H54 (cell line): ENCODE measurements at regions not wholly inside any gene's neighbourhood (a gene's known extent, or its start where the extent isn't known, plus 50 kb on each side); places are given as distances from the start of the nearest gene placed in this dataset.

Source experiments
- DNase-seq: peaks from one replicate; pipeline ENCODE4 v3.0.0; 2011; ENCODE audit warnings: low spot score, mixed read lengths; ENCODE audit not compliant: insufficient read length
- FAIRE-seq: peaks from 3 replicates; lab custom pipeline; 2011; peaks lifted over from hg19 to GRCh38; lab: Jason Lieb, UNC
- POLR2A ChIP-seq: IDR thresholded peaks from 2 replicates; pipeline ENCODE4 v1.6.1; 2011; ENCODE audit warnings: low read depth, mild to moderate bottlenecking, low read length

DNA sequence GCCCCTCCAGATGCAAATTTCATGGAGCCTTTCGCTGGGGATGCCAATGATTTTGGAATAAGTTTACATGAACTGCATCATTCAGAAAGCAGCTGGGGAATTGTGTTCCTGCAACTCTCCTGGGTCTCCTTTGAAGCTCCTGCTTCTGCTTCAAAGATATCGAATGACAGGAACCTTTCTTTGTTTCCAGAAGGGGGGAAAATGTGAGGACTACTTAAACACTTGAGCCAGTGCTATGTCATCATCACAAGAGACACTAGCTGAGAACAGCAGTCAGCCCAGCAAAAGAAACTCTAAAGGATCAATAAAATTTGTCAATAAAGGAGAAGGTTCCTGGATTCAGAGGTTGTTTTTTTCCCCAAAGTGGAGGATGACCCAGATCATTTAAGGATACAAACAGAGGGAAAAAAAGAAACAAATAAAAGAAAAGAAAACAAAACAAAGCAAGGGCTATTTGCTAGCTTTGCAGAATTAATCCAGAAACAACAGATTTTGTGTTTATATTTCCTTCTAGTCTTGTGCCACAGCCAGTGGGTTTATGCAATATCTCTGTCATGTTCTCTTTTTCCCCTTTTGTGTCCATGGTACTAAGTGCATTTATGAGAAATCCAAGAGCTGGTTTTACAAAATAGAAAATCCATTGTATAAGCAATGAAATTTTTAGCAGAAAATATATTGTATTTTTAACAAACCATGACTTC, 463.7 kb downstream of the CDH2 start:
- no peak for FAIRE-seq
- TF ChIP-seq POLR2A, result no peak
- no peak for DNase-seq

DNA sequence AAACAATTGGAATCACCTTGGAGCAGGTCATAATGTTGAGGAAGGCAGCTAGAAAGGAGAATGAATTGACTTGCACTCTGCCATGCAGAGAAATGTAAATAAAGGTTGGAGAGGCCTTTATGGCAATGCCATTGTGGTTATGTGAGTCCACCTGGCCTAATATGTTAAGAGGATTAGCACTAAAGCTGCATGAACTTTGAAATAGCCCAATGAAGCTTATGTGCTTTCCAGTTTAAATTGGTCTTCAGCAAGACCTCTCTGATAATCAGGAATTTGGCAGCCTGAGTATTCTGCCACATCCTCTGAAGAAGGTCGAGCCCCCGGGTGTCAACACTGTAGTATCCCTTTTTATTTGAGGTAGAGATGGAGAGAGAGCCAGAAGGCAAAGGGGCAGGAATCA, 464.9 kb downstream of the CDH2 start:
- no peak for DNase-seq
- no peak for FAIRE-seq
- TF ChIP-seq POLR2A, result no peak

DNA sequence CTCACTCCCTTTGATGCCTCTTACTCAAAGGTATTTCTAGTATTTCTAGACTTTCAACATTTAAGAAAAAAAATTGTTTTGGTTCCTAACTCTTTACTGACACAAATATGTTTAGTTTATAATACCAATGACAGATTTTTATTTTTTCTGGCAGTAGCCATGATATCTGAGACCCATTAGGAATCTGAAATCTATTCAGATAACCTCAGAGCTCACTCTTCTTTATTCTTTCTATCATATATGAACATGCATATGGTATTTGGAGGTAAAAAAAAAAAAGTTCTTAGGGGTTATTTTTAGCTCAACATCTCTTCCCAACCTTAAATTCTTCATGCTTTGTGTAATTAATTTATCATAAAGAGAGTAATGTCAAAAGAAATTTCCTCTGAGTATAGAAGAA, 465.5 kb downstream of the CDH2 start:
- TF ChIP-seq POLR2A, result no peak
- no peak for DNase-seq
- no peak for FAIRE-seq

DNA sequence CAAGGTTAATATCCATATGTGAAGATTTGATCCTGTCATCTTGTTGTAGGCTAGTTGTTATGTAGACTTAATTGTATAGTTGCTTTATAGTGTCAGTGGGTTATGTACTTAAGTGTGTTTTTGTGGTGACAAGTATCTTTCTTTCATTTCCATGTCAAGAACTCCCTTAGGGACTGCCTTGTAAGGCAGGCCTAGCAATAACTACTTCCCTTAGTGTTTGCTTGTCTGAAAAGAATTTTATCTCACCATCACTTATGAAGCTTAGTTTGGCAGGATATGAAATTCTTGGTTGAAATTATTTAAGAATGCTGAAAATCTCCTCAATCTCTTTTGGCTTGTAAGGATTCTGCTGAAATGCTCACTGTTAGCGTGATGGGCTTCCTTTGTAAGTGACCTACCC, 467.6 kb downstream of the CDH2 start:
- TF ChIP-seq POLR2A, result no peak
- no peak for DNase-seq
- FAIRE-seq, result no peak

DNA sequence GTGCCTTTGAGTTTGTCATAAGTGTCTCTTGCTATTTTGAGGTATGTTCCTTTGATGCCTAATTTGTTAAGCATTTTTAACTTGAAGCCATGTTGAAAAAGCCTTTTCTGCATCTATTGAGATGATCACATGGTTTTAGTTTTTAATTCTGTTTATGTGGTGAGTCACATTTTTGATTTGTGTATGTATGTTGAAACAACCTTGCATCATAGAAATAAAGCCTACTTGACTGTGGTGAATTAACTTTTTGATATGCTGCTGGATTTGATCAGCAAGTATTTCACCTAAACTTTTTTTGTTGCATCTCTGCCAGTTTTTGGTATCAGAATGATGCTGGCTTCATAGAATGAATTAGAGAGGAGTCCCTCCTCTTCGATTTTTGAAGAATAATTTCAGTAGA, 469.7 kb downstream of the CDH2 start:
- no peak for TF ChIP-seq POLR2A
- FAIRE-seq, result no peak
- DNase-seq, result no peak

DNA sequence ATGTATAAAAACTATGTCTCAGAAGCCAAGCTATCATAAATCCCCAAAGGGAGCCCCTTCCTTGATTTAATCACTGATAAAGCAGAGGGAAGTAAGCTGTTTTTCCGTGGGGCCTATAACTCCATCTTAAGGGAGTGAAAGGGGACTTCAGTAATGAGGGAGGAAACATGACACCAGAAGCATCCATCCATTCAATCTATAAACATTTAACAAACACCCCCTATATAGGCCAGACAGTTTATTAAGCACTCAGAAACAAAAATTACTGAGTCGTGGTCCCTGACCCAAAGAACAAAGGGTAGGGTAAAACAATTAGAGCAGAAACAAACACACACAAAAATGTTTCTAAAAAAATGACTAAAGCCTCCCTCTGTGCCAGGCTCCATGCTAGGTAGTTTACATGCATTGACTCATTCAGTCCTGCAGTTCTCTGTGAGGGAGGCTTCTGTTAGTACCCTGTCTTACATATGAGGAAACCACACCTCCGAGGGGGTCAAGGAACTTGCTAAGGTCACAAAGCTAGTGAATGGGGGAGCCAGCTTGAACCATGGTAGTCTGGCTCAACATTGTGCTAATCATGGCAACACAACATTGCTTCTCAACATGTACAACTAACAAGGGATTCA, 472.1 kb downstream of the CDH2 start:
- no peak for TF ChIP-seq POLR2A
- FAIRE-seq, result no peak
- DNase-seq, result no peak

DNA sequence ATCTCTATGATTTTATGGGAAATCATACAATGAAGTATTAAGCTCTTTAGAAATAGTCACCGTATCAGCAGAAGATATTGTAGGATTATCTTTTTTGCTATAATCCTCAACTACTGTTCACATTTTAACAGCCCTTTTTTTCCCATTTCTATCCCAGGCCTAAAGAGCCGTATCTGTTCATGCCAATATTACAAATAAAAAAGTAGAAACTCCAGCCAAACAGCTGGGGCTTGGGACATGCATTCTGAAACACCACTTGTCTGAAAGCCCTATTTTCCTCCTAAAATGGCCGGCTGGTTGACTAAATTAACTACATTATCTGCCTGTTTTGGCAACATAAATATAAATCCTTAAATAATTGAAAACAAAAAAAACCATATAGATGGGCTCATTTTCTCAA, 477.8 kb downstream of the CDH2 start:
- DNase-seq, result no peak
- no peak for TF ChIP-seq POLR2A
- no peak for FAIRE-seq

DNA sequence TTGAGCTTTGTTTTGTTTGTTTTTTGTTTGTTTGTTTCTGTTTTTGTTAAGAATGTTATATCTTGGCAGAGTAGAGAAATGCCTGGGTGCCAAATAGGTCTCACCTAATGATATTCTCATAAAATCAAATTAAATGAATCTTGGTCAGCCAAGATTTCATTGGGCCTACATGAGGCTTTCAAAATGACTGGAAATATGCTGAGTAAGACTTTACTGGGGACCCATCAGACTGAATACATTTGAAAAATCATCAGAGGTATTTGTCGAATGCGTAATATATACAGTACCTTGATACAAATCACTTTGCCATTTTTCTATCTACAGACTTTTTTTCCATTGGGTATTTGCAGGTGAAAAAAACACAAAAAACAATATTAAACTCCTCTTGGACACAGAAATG, 480.8 kb downstream of the CDH2 start:
- DNase-seq (no peak), FAIRE-seq (no peak)
- no peak for TF ChIP-seq POLR2A

DNA sequence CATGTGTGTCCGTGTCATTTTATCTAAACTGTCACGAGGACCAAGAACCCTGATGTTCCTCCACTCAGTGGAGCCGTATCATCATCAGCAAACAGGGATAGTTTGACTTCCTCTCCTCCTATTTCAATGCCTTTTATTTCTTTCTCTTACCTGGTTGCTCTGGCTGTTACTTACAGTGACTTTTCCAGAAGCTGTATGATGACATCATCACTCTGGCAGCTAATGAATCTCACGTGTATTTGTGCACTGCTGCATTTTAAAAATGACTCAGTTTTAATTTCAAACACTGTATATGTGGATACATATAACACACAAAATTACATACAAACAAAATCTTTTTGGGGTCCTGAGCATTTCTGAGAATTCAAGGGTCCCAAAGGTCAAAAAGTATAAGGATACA, 481.4 kb downstream of the CDH2 start:
- DNase-seq, result no peak
- TF ChIP-seq POLR2A, result no peak
- FAIRE-seq, result no peak

DNA sequence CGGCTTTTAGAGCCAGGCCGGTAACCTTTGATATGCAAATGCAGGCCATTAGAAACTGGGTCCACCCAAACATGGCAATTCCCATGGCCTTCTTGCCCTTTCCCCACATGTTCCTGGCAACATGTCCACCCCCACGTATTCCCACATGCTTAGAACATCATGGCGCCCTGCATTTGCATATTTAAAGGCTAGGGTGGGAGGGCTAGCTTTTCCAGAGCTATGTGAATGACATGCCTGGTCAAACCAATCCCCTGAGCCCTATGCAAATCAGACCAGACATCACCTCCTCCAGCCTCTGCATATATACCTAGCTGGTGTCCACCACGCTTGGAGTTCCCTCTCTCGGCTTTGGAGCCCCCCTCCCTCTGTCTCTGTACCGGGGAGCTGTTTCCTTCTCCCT, 481.9 kb downstream of the CDH2 start:
- no peak for FAIRE-seq
- DNase-seq, result no peak
- TF ChIP-seq POLR2A, result no peak

DNA sequence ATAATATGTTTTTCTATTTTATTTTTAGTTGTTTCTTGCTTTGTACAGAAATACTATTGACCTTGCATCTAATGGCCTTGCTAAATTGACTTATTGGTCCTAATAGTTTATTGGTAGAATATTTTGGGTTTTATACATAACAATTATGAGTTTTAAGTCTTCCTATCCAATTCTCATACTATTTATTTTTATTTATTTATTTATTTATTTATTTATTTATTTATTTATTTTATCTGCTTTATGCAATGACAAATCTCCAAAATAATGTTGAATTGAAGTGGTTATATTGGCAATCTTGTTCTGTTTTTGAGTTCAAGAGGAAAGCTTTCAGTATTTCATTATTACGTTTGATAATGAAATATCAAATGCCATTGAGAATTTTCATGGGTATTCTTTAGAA, 488.3 kb downstream of the CDH2 start:
- DNase-seq (no peak), FAIRE-seq (no peak)
- no peak for TF ChIP-seq POLR2A

DNA sequence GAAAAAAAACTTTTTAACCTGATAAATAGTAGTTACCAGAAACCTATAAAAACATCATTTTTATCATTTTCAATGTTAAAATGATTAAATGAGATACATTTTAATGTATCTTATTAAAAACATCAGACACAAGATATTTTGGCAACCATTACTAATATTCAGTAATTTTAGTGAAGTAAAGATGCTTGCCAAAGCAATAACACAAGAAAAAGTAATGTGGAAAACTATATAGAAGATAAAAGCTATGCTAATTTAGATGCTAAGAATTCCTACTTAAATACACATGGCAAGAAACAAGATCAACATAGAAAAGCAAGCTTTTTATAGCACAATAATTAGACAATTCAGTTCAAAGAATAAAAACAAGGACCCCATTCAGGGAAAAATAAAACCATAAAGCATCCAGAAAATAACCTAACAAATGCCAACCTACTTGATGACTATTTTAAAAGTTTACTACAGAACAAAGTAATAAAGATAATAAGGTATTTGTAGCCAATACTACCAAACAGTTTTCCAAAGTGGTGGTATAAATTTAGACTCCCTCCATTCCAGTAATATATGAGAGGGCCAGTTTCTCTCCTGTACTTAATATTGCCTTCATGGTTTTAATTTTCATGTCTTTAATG, 489.5 kb downstream of the CDH2 start:
- DNase-seq, result no peak
- FAIRE-seq, result no peak
- no peak for TF ChIP-seq POLR2A

DNA sequence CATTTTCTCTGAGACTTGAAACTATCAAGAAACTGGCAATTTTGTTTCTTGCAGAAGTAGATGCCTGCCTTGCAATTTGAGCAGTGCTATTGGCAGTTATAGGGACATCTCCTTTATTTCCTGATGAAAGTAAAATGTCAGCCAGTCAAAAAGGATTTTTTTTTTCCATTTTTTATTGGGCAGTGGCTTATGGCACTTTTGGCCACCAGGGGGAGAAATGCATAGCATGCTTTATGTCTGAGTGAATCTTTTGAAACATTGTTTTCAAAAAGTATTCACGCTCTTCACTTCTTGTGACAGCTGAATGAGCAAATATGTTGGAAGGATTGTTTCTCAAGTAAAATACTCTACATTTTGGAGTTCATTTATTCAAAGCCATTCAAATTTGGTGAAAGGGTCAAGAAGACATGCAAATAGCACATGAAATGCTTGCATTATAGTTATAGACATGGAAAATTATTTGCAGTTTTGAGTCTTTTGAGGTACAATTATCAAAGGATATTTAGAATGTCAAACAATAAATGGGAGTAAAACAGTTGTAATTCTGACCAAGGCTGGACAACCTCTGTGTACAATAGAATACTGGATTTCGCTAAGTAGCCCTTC, 491.0 kb downstream of the CDH2 start:
- DNase-seq, result no peak
- no peak for FAIRE-seq
- no peak for TF ChIP-seq POLR2A

DNA sequence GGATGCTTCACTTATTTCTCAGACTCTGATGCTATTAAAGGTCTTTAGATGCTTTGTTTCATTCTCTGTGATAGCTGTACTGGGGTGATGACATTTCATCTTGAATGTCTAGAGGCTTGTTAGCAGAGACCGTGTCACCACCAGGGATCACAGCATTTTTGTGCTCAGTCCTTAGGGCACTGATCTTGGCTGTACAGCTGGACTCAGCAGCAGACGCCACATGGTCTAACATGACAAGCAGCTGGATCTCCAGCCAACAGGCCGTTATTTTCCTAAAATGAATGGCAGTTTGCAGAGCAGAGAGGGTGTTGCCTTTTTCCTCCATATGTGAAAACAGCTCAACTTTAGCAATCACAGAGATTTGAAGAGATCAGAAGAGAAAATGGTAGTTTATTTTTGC, 491.8 kb downstream of the CDH2 start:
- no peak for DNase-seq
- no peak for TF ChIP-seq POLR2A
- no peak for FAIRE-seq
